HS-27A (cell line): ENCODE measurements at regions not wholly inside any gene's neighbourhood (a gene's known extent, or its start where the extent isn't known, plus 50 kb on each side); places are given as distances from the start of the nearest gene placed in this dataset.

ENCODE experiments used
- DNase-seq: peaks from one replicate; pipeline ENCODE4 v3.0.0-alpha.2; 2012; ENCODE audit warnings: low read depth, missing footprints

DNA sequence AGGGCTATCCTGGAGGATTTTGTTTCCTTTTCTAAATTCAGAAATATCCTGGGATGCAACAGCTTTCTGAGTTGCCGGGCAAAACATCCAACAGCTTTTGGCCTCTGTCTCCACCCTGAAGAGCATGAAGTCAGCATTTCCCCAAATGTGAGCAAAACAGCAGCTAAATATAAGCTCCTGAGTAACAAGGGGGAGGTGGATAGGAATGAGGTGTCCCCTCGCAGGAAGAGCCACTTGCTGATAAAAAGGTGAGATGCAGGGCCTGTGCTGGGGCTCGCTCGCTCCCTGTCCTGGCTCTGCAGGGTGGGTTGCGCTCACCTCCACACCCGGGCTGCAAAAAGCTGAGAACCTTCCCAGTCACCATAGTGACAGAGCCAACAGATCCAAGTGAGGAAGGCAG lies 264.3 kb downstream of the ZEB1 start:
- no peak for DNase-seq

- DNase-seq, result no peak
These were observed 263.5 kb downstream of the ZEB1 start for GRCh38 chr10:31582365-31583052.

- DNase-seq, result no peak
These were observed 262.8 kb downstream of the ZEB1 start for GRCh38 chr10:31581741-31582323.

DNA sequence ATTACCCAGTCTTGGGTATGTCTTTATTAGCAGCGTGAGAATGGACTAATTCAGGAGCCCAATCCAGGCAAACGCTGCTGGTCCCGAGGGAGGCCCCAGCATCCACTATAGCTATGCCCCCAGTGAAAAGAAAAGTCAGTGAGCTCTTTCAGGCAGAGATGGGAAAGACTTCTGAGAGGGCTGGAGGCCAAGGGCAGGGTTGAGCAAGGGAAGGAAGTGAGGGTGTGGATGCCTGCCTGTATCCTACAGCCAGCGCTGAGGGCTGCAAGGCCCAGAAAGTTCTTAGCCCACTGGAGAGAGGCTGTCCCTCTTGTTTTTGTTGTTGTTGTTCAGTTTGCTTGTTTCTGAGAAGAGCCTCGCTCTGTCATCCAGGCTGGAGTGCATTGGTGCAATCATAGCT lies 261.6 kb downstream of the ZEB1 start:
- no peak for DNase-seq
